OCI-LY3 (cell line): ENCODE measurements at regions not wholly inside any gene's neighbourhood (a gene's known extent, or its start where the extent isn't known, plus 50 kb on each side); places are given as distances from the start of the nearest gene placed in this dataset.

Source experiments
- CTCF ChIP-seq: fragments of 200-600, 300-600 bp; sonication (generic); IDR thresholded peaks from 2 replicates; pipeline ENCODE4 v1.5.1; 2014; ENCODE audit warnings: antibody characterized with exemption, low read length, low read depth
- EZH2phosphoT487 ChIP-seq: fragments of 200-600 bp; shearing (Covaris generic); IDR thresholded peaks from 2 replicates; pipeline ENCODE4 v1.6.1; 2018; ENCODE audit warnings: antibody characterized with exemption, mixed run types, low read depth

DNA sequence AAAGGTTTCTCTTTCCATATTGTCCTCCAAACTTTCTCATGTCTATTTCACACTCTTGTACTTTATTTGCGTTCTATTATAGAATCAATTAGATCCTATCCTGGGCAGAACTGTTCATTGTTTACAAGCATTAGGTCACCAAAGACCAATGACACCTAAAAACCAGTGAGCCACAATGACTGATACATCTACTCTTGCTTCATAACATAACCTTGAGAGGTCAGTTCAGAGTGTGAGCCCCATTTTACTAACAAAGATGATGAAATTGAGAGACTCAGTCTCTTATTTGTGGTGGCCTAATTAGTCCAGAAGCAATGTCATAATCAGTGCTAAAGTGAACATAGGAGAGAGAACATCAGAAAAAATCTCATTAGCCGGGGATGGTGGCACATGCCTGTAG is 248.9 kb upstream of the RBBP8 start:
- TF ChIP-seq CTCF (no peak), EZH2phosphoT487 (no peak)
